GM10248 (cell line): ENCODE measurements at regions not wholly inside any gene's neighbourhood (a gene's known extent, or its start where the extent isn't known, plus 50 kb on each side); places are given as distances from the start of the nearest gene placed in this dataset.

Experiments
- CTCF ChIA-PET: fragments of 300-600 bp; sonication (Branson Sonifier 250); formaldehyde crosslinking; extraction: SDS; loops from one replicate; lab custom pipeline; 2021; ENCODE audit warnings: antibody characterized with exemption; lab: Yijun Ruan, JAX
- POLR2A ChIA-PET: fragments of 350-650 bp; sonication (Branson Sonifier 250); formaldehyde crosslinking; extraction: SDS; loops from one replicate; lab custom pipeline; 2020; ENCODE audit warnings: antibody characterized with exemption; lab: Yijun Ruan, JAX
- DNase-seq: peaks from one replicate; pipeline ENCODE4 v3.0.0; 2012; ENCODE audit errors: extremely low spot score
- TF ChIP-seq, protein P1 (sequence below): IDR thresholded peaks from 2 replicates; pipeline ENCODE4 v1.5.1; 2012; ENCODE audit warnings: mild to moderate bottlenecking, low read depth; ENCODE audit errors: extremely low read depth, missing control alignments, control extremely low read depth

DNA sequence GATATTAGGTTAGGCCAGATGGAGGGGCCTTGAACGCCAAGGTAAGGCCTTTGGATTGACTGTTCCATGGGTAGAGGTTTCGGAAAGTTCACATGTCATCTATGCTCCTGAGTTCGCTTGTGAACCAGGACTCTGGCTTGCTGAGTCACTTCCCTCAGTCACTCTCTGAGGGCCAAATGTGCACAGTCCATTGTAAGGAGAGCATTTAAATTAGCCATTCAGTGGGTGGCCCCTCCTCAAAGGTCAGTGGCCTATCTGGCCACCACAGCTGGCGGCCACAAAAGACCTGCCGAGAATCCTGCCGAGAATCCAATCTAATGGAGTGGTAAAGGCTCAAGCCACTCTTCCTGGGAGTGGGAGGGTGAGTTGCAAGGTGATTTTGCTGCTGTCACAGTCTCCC lies 58.9 kb upstream of the ARAP3 start:
- TF ChIP-seq, protein P1, sequence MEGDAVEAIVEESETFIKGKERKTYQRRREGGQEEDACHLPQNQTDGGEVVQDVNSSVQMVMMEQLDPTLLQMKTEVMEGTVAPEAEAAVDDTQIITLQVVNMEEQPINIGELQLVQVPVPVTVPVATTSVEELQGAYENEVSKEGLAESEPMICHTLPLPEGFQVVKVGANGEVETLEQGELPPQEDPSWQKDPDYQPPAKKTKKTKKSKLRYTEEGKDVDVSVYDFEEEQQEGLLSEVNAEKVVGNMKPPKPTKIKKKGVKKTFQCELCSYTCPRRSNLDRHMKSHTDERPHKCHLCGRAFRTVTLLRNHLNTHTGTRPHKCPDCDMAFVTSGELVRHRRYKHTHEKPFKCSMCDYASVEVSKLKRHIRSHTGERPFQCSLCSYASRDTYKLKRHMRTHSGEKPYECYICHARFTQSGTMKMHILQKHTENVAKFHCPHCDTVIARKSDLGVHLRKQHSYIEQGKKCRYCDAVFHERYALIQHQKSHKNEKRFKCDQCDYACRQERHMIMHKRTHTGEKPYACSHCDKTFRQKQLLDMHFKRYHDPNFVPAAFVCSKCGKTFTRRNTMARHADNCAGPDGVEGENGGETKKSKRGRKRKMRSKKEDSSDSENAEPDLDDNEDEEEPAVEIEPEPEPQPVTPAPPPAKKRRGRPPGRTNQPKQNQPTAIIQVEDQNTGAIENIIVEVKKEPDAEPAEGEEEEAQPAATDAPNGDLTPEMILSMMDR, result no peak
- CTCF ChIA-PET, result no interaction called here
- POLR2A ChIA-PET, result no interaction called here
- DNase-seq, result no peak

DNA sequence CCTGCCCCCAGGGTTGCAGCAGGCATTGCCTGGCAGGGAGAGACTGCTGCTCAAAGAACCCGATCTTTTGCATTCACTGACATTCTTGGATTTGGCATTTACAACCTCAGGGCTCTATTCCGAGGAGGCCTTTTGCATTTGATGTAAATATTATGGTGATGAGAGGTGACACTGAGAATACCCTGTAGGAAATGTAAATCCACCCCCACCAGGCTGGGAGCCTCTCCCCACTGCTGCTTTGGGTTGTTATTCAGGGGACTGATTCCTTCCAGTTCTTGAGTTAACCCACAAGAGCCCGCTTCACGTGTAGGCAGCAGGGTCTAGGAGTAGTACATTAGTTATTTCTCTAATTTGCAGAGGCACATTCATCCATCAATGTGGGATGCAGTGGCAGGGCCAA lies 55.5 kb upstream of the ARAP3 start:
- no peak for DNase-seq
- ChIA-PET CTCF (interaction anchor here (0.9 to 2.8 kb wide), 2 partner anchors 30 to 46 kb away, joined by 3 to 6 read pairs; no protein-coding TSS in a partner anchor), POLR2A (no interaction called here)
- TF ChIP-seq, protein P1, result no peak

DNA sequence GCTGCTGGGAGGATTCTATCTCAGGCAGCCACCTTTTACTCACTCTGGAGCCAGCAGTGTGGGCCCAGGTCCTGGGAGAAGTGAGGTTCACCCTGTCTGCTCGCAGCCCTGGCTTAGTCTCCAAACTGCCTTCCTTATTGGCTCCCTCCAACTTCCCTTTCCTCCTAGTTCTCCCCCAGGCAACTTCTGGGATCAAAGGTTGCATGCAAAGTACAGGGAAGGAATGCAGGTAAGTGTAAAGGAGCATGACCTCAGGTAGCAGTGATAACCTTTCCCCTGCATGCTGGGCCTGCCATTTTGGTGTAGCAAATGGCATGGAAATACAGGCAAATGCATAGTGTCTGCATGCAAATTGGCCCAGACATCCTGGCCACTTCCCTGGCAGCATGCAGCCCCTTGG lies 53.8 kb upstream of the ARAP3 start:
- TF ChIP-seq, protein P1, result no peak
- CTCF ChIA-PET, result interaction anchor here (1.1 to 2.8 kb wide), 2 partner anchors 11 to 44 kb away, joined by 4 to 6 read pairs; no protein-coding TSS in a partner anchor
- no peak for DNase-seq
- POLR2A ChIA-PET, result no interaction called here

DNA sequence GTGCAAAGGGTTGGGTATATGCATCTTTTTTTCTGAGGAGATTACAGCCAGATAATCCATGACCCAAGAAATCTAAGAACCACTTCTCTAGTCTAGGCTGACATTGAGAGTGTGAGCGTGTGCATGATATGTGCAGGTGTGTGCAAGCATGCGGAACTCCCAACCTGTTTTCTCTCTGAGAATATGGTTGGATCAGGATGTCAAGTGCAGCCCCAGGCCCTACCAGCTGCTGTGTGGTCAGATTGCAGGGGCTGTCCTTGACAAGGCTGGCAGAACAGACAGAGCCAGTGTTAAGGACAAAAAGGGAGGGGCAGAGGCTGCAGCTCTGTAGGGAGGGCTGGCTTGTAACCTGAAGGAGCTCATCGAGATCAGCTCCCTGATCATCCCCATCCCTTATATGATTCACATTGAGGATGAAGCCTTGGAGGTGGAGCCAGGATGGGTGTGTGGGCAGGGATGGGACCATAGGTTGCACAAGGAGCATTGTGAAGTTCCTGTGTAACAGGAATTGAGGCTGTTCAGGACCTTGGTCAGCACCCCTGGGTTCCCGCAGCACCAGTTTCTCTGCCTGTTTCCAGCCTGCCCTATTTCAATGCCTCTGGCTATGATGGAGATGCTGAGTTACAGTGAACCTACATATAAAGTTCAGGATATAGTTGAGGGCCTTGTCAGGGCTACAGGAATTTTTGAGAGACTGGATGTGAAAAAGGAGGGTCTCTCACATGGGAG lies 52.6 kb upstream of the ARAP3 start:
- TF ChIP-seq, protein P1, result no peak
- DNase-seq, result peak; percentile 53
- ChIA-PET CTCF (interaction anchor here (2.8 kb wide), 1 partner anchor 43 kb away, joined by 6 read pairs; no protein-coding TSS in a partner anchor), POLR2A (no interaction called here)

DNA sequence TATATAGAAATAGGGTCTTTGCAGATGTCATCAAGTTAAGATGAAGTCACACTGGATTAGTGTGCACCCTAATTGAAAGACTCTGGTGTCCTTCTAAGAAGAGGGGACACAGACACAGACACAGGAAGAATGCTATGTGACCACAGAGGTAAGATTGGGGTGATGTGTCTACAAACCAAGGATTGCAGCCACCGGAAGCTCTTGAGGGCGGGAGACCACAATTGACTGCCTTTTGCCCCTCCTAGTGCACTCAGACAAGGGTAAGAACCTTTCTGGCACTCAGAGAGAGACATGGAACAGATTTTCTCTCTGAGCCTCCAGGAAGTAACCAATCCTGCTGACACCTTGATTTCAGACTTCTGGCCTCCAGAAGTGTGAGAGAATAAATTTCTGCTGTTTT lies 51.2 kb upstream of the ARAP3 start:
- POLR2A ChIA-PET, result no interaction called here
- DNase-seq, result no peak
- TF ChIP-seq, protein P1, result no peak
- CTCF ChIA-PET, result interaction anchor here (2.8 kb wide), 1 partner anchor 40 kb away, joined by 14 read pairs; no protein-coding TSS in a partner anchor

DNA sequence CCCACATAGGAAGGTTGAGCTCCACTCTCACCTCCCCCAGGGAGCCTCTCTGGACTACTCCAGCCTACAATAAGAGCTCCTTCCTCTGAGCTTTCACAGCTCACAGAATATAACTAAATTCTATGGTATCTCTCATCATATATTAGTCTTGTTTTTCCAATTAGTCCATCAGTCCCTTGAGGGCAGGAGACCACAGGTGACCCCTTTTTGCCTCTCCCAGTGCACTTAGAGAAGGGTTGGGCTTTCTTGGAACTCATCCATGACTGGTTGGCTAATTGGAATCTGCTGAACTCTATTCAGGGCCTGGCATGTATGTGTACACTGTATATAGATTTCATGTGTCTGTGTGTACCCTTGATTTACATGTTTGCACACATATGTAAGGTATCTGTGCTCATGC lies 50.4 kb upstream of the ARAP3 start:
- POLR2A ChIA-PET, result no interaction called here
- CTCF ChIA-PET, result interaction anchor here (0.8 to 2.8 kb wide), 4 partner anchors 17 to 82 kb away, joined by 3 to 14 read pairs (median 5); no protein-coding TSS in a partner anchor
- DNase-seq, result no peak
- TF ChIP-seq, protein P1, result no peak
